ENCODE measurements at regions not wholly inside any gene's neighbourhood (a gene's known extent, or its start where the extent isn't known, plus 50 kb on each side); places are given as distances from the start of the nearest gene placed in this dataset.

- TF ChIP-seq DBP (CRISPR knock-in tag; IDR thresholded peaks at IDR 0.05; ENCODE audit: not compliant biosample characterization) (no peak), ATF7-NPFF (CRISPR knock-in tag; IDR thresholded peaks at IDR 0.05; ENCODE audit: low read depth) (no peak), ZNF577 (CRISPR knock-in tag; IDR thresholded peaks at IDR 0.05; ENCODE audit: borderline replicate concordance, low read depth) (no peak), ZNF10 (CRISPR knock-in tag; IDR thresholded peaks at IDR 0.05; ENCODE audit: borderline replicate concordance, low read depth) (no peak), FOSL1 (CRISPR knock-in tag; IDR thresholded peaks at IDR 0.05; ENCODE audit: borderline replicate concordance) (no peak), ZNF570 (CRISPR knock-in tag; IDR thresholded peaks at IDR 0.05; ENCODE audit: borderline replicate concordance) (no peak), BHLHE40 (IDR thresholded peaks at IDR 0.05; ENCODE audit: low read length) (no peak), ZNF713 (CRISPR knock-in tag; IDR thresholded peaks at IDR 0.05) (no peak), CREM (IDR thresholded peaks at IDR 0.05) (no peak), CREM (CRISPR knock-in tag; IDR thresholded peaks at IDR 0.05) (no peak)
These were observed 116.7 kb upstream of the TMEM106B start (continued) for GRCh38 chr7:12094365-12094921.

GRCh38 chr7:12102126-12102525 lies 109.0 kb upstream of the TMEM106B start:
- H3K9ac ChIP-seq (ENCODE audit: insufficient read depth, low read depth, low read length) = no peak overlapping the region
- H3K4me1 ChIP-seq (ENCODE audit: insufficient read depth, low read length) = no peaks in the 10 kb centered on the region
- H4K20me1 ChIP-seq (ENCODE audit: insufficient read depth, low read length) = no peaks in the 10 kb centered on the region
- H3K36me3 ChIP-seq (replicated peaks in 1 of 2; ENCODE audit: control insufficient read depth in 1 of 2, insufficient read depth in 2 of 2, low read length in 2 of 2) = no peaks in the 10 kb centered on the region
- POLR2A ChIA-PET = no interaction called here
- intact Hi-C loops (cut with micrococcal nuclease; ENCODE audit: unreplicated experiment) = no loop called here
- H3K79me2 ChIP-seq (ENCODE audit: insufficient read depth, low read length) = no peaks in the 10 kb centered on the region
- in situ Hi-C loops (cut with HindIII; ENCODE audit: extremely low pct_ligation_motif_present, low pct_unique_long_range_greater_than_20kb) = no loop called here
- CTCF ChIA-PET (ENCODE audit: low intra/inter-chr PET ratio, low total read pairs) = no interaction called here
- TF ChIP-seq ZNF207 (IDR thresholded peaks at IDR 0.05; ENCODE audit: borderline replicate concordance) = no peak
- no peak for TF ChIP-seq ONECUT2 (CRISPR knock-in tag; IDR thresholded peaks at IDR 0.05)
- TF ChIP-seq MBD4 (IDR thresholded peaks at IDR 0.05; ENCODE audit: borderline replicate concordance, low read length) = no peak
- no peak for TF ChIP-seq ZNF576 (CRISPR knock-in tag; IDR thresholded peaks at IDR 0.05)
- TF ChIP-seq NAIF1 (CRISPR knock-in tag; IDR thresholded peaks at IDR 0.05; ENCODE audit: borderline replicate concordance) = no peak
- no peak for TF ChIP-seq ETS1 (CRISPR knock-in tag; IDR thresholded peaks at IDR 0.05)
- TF ChIP-seq ZBTB42 (CRISPR knock-in tag; IDR thresholded peaks at IDR 0.05) = no peak
- no peak for TF ChIP-seq ZBTB14 (CRISPR knock-in tag; IDR thresholded peaks at IDR 0.05)
- TF ChIP-seq NFE2L2 (IDR thresholded peaks at IDR 0.05; ENCODE audit: low read length) = no peak
- TF ChIP-seq ZBTB26 (CRISPR knock-in tag; IDR thresholded peaks at IDR 0.05; ENCODE audit: borderline replicate concordance) = no peak
- no TSS peak for BruUV-seq (replicated peaks)
- no peaks in the 10 kb centered on the region for H3K27me3 ChIP-seq (ENCODE audit: control insufficient read depth in 1 of 2, insufficient read depth in 2 of 2, low read length in 2 of 2)
- H3K27ac ChIP-seq (ENCODE audit: extremely low read length, insufficient read depth, low read length) = no peak overlapping the region
- ATAC-seq = no peak
- no peak for DNase-seq (ENCODE audit: low spot score)
- no peak overlapping the region for H3K4me3 ChIP-seq (replicated peaks in 1 of 3; ENCODE audit: insufficient read depth in 1 of 3, low read depth in 2 of 3, low read length in 3 of 3)
- no peaks in the 10 kb centered on the region for H3K9me3 ChIP-seq (ENCODE audit: low read length)
- no peak overlapping the region for H3K4me2 ChIP-seq (ENCODE audit: low read depth, low read length)
- no peak overlapping the region for H2AFZ ChIP-seq (ENCODE audit: low read length)
- WGBS (ENCODE audit: low lambda C conversion rate) = 30% methylated on average over 3 of the region's 3 CpGs
- FAIRE-seq = no peak

Data from HepG2 (cell line).